ENCODE measurements at regions not wholly inside any gene's neighbourhood (a gene's known extent, or its start where the extent isn't known, plus 50 kb on each side); places are given as distances from the start of the nearest gene placed in this dataset.

DNA sequence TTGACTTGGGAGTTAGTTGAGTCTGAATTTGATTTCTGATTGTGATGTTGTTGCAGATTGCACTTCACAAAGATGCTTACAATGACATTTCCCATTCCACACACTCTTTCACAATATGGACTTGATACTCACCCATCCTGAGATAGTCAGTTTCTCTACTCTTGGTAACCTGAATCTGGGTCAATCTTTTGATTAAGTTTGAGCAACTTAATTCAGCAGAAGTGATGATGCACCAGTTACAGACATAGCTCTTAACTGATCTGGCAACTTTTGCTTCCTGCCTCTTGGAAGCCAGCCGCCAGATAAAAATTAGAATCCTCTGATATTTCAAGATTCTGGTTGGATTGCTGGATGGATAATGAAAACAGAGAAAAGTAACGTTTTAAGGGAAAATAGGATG lies 79.7 kb upstream of the OSMR start:
- H3K9me3 Mint-ChIP-seq (ENCODE audit: unreplicated experiment), result no peaks in the 10 kb centered on the region
- no peak overlapping the region for H3K4me3 Mint-ChIP-seq (ENCODE audit: unreplicated experiment)
- peaks cover 9% of the 10 kb centered on the region for H3K36me3 Mint-ChIP-seq (ENCODE audit: unreplicated experiment)
- no peak overlapping the region for H3K27ac Mint-ChIP-seq (ENCODE audit: unreplicated experiment)
- no peaks in the 10 kb centered on the region for H3K27me3 Mint-ChIP-seq (ENCODE audit: unreplicated experiment)
- no peak for TF ChIP-seq CTCF (IDR thresholded peaks at IDR 0.05; ENCODE audit: partially characterized antibody, unreplicated experiment)
- no peak for DNase-seq
- no peaks in the 10 kb centered on the region for H3K4me1 Mint-ChIP-seq (ENCODE audit: low read depth, unreplicated experiment)

- H3K9me3 Mint-ChIP-seq (ENCODE audit: unreplicated experiment), result no peaks in the 10 kb centered on the region
- DNase-seq, result no peak
- no peak overlapping the region for H3K4me3 Mint-ChIP-seq (ENCODE audit: unreplicated experiment)
- no peak overlapping the region for H3K27ac Mint-ChIP-seq (ENCODE audit: unreplicated experiment)
- TF ChIP-seq CTCF (IDR thresholded peaks at IDR 0.05; ENCODE audit: partially characterized antibody, unreplicated experiment), result no peak
- no peaks in the 10 kb centered on the region for H3K4me1 Mint-ChIP-seq (ENCODE audit: low read depth, unreplicated experiment)
- peaks cover 9% of the 10 kb centered on the region for H3K36me3 Mint-ChIP-seq (ENCODE audit: unreplicated experiment)
- no peaks in the 10 kb centered on the region for H3K27me3 Mint-ChIP-seq (ENCODE audit: unreplicated experiment)
Observed at GRCh38 chr5:38768412-38769211, 77.2 kb upstream of the OSMR start.

GRCh38 chr5:38772471-38772870 lies 73.3 kb upstream of the OSMR start:
- no peak for TF ChIP-seq CTCF (IDR thresholded peaks at IDR 0.05; ENCODE audit: partially characterized antibody, unreplicated experiment)
- H3K4me1 Mint-ChIP-seq (ENCODE audit: low read depth, unreplicated experiment), result no peaks in the 10 kb centered on the region
- DNase-seq, result no peak
- H3K4me3 Mint-ChIP-seq (ENCODE audit: unreplicated experiment), result no peak overlapping the region
- H3K9me3 Mint-ChIP-seq (ENCODE audit: unreplicated experiment), result no peaks in the 10 kb centered on the region
- H3K36me3 Mint-ChIP-seq (ENCODE audit: unreplicated experiment), result no peaks in the 10 kb centered on the region
- no peaks in the 10 kb centered on the region for H3K27me3 Mint-ChIP-seq (ENCODE audit: unreplicated experiment)
- no peak overlapping the region for H3K27ac Mint-ChIP-seq (ENCODE audit: unreplicated experiment)

GRCh38 chr5:38775218-38775840 lies 70.5 kb upstream of the OSMR start:
- no peaks in the 10 kb centered on the region for H3K27me3 Mint-ChIP-seq (ENCODE audit: unreplicated experiment)
- DNase-seq, result no peak

More at GRCh38 chr5:38775218-38775840, 70.5 kb upstream of the OSMR start:
- Mint-ChIP-seq H3K27ac (ENCODE audit: unreplicated experiment) (no peak overlapping the region), H3K4me3 (ENCODE audit: unreplicated experiment) (no peak overlapping the region), H3K36me3 (ENCODE audit: unreplicated experiment) (no peaks in the 10 kb centered on the region), H3K9me3 (ENCODE audit: unreplicated experiment) (no peaks in the 10 kb centered on the region), H3K4me1 (ENCODE audit: low read depth, unreplicated experiment) (no peaks in the 10 kb centered on the region)
- TF ChIP-seq CTCF (IDR thresholded peaks at IDR 0.05; ENCODE audit: partially characterized antibody, unreplicated experiment), result no peak

Data from glutamatergic neuron (in vitro differentiated cells).